Right lobe of liver (tissue), 4 donors: ENCODE measurements at regions not wholly inside any gene's neighbourhood (a gene's known extent, or its start where the extent isn't known, plus 50 kb on each side); places are given as distances from the start of the nearest gene placed in this dataset.

Experiments
- POLR2A ChIP-seq: fragments of 450-650 bp; IDR thresholded peaks from one replicate; pipeline ENCODE4 v1.6.1; 2017; ENCODE audit warnings: antibody characterized with exemption, mild to moderate bottlenecking
- TF ChIP-seq, protein P1 (sequence below), 4 donors: fragments of 200-600 bp in 3 of 4; fragments of 450-650 bp in 1 of 4; IDR thresholded peaks; one replicate each; pipeline versions ENCODE4 v1.5.1 to v1.8.0; 2016 to 2022; ENCODE audit warnings: antibody characterized with exemption in 4 of 4, mild to moderate bottlenecking in 2 of 4
- donor health status: DM: no; HTN: no; CAD: no.
- donor health status: DM: no; HTN: no; CAD: no.
- donor health status: DM: no; HTN: yes; CAD: no.

- TF ChIP-seq POLR2A: no peak
- TF ChIP-seq, protein P1, sequence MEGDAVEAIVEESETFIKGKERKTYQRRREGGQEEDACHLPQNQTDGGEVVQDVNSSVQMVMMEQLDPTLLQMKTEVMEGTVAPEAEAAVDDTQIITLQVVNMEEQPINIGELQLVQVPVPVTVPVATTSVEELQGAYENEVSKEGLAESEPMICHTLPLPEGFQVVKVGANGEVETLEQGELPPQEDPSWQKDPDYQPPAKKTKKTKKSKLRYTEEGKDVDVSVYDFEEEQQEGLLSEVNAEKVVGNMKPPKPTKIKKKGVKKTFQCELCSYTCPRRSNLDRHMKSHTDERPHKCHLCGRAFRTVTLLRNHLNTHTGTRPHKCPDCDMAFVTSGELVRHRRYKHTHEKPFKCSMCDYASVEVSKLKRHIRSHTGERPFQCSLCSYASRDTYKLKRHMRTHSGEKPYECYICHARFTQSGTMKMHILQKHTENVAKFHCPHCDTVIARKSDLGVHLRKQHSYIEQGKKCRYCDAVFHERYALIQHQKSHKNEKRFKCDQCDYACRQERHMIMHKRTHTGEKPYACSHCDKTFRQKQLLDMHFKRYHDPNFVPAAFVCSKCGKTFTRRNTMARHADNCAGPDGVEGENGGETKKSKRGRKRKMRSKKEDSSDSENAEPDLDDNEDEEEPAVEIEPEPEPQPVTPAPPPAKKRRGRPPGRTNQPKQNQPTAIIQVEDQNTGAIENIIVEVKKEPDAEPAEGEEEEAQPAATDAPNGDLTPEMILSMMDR (IDR thresholded peaks at IDR 0.05): no peak
Measured at GRCh38 chr15:77819048-77819850, 186.5 kb upstream of the LINGO1 start.
